IMR-90 (cell line): ENCODE measurements at regions not wholly inside any gene's neighbourhood (a gene's known extent, or its start where the extent isn't known, plus 50 kb on each side); places are given as distances from the start of the nearest gene placed in this dataset.

Experiments
- CTCF ChIP-seq: conservative IDR thresholded peaks from 2 replicates; pipeline ENCODE4 v1.5.1; 2012; ENCODE audit warnings: mild to moderate bottlenecking, low read depth, low read length, improper control_type of control experiment
- POLR2A ChIP-seq: IDR thresholded peaks from 2 replicates; pipeline ENCODE4 v1.6.1; 2012; ENCODE audit warnings: mild to moderate bottlenecking, low read depth, low read length
- RFX5 ChIP-seq: IDR thresholded peaks from 2 replicates; pipeline ENCODE4 v1.8.0; 2012; ENCODE audit warnings: low read depth, mild to moderate bottlenecking, low read length, moderate library complexity

GRCh38 chr10:113239566-113240350 lies 289.7 kb downstream of the TCF7L2 start:
- no peak for TF ChIP-seq CTCF
- no peak for TF ChIP-seq POLR2A
- TF ChIP-seq RFX5: no peak
